GM21786 (cell line): ENCODE measurements at regions not wholly inside any gene's neighbourhood (a gene's known extent, or its start where the extent isn't known, plus 50 kb on each side); places are given as distances from the start of the nearest gene placed in this dataset.

ENCODE experiments used
- ATAC-seq: cut with Tn5 transposase; IDR thresholded peaks from one replicate; pipeline ENCODE4 v1.9.1; 2021; ENCODE audit not compliant: unreplicated experiment

DNA sequence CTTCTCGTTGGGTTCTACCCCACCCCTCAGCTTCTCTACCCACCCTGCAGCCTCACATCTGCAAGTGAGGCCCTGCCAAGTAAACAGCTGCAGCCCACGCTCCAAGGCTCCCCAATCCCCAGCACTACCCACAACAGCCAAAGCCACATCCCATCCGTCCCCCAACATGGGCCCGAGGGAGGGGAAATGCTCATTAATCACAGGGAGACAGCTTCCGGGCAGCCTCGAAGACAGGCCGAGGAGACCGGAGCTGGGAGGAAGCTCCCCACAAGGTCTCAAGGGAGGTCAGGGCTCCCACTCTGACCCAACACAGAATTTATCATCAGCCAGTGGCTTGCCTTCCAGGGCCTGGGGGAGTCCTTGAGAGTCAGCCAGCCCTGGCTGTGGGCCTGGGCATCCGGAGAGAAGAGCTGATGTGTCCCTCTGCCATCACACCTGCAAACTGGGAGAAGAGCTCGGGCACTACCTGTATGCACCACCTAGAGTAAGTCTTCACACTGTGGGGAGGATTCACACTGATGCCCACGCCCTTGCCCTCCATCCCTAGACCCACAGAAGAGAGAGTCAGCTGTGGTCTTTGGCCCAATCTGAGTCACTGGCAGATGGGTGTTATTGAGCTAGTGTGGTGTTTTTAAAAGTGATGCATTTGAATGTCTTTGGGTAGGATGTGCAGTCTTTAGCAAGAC is 115.5 kb upstream of the ZMIZ1 start:
- peak; percentile 60 for ATAC-seq

DNA sequence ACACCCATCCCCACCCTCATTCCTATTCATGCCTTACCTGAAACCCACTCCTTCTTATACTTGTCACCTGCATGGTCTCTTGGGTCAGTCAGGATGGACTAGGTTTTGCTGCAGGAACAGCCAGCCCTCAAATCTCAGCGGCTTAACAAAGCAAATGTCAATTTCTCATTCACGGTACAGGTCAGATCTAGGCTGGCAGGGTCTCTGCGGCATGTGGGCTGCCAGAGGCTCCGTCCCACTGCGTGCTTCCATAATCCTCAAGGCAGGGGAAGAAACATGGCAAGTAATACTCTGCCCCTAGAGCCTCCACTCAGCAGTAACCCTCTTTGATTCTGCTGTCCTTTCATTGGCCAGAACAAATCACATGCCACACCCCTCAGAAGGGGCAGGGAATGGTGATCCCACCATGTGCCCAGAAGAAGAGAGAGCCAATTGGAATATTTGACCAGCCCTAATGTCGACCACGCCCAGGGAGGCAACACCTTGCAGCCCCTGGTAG is 114.9 kb upstream of the ZMIZ1 start:
- no peak for ATAC-seq

DNA sequence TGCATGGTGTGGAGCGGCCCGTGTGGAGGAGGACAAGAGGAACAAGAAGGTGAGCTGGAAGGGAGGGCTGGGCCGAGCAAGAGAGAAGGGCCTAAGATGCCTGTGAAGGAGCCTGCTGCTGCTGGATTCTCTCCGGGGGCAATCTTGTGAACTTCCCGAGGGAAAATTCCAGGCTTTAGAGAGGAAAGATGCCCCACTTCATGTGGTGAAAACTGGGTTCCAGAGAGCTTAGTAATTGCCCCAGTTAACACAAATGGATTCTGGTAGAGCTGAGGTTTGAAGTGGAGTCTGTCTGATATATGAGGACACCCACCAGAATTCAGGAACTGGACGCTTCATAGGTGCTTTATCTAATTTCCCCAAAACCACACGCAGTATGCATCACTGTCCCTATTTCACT is 114.1 kb upstream of the ZMIZ1 start:
- no peak for ATAC-seq

DNA sequence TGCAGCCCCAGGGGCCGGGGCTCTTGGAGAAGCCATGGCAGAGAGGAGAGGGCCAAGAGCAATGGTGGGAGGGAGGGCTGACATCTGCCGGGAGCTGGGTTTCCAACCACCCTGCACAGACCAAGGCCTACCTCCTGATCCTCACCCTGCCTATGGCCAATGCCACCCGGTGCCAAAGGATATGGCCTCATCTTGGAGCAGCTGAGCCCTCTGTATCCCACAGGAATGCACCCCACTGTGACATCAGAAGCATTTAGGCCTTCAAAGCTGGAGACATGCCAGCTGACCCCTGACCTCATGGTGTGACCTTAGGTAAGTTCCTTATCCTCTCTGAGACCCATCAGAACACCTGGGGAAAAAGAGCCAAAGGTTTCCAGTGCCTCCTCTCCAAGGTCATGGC is 113.6 kb upstream of the ZMIZ1 start:
- ATAC-seq = no peak

DNA sequence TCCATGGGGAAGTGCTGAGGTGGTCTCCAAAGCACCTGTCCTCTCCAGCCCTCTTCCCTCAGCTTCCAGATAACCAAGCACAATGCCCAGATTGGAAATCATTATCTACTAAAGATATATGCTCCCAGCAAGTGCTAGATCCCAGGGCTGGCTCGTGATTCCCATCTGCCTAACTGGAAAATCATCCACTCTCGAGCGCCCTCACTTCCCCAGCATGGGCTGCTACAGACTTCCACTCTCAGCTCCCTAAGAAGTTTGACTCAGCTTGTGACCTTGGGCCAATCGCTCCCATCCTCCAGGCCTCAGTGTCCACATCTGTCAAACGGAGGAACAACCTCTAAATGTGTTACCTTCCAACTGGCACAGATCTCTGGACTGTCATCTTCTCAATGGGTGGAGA is 112.4 kb upstream of the ZMIZ1 start:
- ATAC-seq = no peak

DNA sequence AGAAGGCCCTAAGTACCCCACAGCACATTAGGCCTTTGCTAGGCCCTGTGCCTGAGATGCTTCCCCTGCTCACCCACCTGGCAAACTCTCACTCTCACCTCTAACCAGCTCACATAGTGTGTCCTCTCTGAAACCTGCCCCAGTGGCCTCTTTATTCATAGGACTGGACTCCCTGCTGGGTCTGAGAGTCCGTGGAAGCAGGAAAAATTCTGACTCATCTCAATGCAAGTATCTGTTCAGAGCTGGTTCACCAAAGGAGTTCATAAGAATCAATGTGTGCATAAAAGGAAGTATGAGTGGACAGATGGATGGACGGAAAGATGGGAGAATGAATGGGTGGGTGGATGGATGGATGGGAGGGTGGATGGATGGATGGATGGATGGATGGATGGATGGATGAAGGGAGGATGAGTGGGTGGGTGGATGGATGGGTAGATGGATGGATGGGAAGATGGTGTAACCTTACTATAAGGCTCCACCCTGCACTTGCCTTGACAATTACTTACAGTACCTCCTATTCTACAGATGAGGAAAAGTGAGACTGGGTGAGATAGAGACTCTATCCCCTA is 111.2 kb upstream of the ZMIZ1 start:
- no peak for ATAC-seq

DNA sequence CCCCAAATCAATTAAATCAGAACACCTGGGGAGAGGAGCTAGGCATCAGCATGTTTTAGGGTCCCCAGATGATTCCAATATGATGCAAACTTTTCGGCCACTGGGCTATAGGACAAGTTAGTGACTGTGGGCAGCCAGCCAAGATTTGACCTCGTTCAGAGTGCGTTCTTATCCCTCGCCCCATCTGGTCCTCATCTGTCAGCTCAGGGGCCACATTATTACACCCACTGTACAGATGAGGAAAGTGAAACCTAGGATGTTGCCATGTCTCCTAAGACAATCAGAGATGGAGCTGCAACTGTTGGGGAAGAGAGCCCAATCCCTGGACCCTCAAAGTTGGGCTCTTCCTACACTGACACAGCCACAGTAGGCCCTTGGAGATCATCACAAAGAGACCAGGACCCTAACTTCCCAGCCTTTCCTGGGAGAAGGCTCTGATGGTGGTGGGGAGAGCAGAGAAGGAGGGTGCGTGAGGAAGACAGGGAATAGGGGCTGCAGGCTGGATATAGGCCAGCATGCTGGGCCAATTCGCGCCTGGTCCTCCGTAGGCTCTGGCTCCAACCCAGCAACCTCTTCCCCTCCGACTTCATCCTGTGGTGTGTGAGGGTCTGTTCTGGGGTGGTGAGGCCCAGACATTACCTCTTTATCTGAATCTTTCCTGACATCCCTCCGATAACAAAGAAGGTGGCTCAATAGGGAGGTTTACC is 109.4 kb upstream of the ZMIZ1 start:
- ATAC-seq = no peak

DNA sequence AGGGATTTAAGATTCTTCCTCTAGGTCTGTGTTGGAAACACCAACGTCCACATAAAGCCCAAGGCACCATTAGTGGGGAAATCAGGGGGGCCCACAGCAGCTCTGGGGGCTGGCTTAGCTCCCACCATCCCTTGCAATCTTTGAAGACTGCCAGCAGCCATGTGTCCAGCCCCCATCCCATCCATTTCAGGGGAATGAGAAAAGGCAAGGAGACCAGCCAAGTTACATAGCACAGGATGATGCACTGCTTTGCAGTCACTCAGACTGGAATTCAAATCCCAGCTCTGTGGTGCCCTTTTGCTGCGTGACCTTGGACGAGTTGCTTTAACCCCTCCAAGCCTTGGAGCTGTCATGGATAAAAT is 108.9 kb upstream of the ZMIZ1 start:
- ATAC-seq = no peak

DNA sequence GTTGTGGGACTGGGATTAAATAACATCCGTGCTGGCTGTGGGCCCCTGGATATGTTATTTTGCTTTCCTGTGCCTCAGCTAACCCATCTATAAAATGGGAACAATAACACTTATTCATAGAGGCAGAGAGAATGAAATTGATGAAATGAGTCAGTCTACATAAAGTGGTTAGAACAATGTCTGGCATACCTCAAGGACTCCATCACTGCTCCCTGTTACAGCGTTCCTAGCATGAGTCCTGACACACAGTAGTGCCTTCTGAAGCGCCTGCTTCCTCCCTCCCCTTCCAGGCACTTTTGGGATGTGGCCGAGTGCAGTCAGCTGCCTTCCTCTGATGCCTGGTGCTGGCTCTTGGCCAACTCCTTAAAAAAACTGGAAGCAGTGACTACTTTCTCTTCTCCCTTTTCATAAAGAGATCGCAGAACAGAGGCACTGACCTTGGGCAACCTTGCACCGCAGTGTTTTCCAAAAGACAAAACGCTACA is 108.4 kb upstream of the ZMIZ1 start:
- no peak for ATAC-seq

DNA sequence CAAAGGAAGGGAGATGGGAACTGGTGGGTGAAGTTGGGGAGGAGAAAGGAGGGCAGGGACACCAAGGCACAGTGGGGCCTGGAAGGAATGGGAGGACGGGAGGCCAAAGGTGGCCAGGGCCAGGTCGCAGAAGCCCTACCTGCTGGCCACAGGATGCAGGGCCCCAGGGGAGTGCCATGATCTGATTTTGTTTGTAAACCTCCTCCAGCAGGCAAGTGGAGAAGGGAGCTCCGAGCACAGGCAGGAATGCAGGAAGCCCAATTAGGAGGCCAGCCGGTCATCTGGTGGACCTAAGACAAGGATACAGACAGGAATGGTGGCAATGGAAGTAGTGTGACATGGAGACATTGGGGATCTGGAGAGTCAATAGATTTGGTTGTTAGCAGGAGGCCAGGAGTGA is 107.0 kb upstream of the ZMIZ1 start:
- ATAC-seq = no peak

DNA sequence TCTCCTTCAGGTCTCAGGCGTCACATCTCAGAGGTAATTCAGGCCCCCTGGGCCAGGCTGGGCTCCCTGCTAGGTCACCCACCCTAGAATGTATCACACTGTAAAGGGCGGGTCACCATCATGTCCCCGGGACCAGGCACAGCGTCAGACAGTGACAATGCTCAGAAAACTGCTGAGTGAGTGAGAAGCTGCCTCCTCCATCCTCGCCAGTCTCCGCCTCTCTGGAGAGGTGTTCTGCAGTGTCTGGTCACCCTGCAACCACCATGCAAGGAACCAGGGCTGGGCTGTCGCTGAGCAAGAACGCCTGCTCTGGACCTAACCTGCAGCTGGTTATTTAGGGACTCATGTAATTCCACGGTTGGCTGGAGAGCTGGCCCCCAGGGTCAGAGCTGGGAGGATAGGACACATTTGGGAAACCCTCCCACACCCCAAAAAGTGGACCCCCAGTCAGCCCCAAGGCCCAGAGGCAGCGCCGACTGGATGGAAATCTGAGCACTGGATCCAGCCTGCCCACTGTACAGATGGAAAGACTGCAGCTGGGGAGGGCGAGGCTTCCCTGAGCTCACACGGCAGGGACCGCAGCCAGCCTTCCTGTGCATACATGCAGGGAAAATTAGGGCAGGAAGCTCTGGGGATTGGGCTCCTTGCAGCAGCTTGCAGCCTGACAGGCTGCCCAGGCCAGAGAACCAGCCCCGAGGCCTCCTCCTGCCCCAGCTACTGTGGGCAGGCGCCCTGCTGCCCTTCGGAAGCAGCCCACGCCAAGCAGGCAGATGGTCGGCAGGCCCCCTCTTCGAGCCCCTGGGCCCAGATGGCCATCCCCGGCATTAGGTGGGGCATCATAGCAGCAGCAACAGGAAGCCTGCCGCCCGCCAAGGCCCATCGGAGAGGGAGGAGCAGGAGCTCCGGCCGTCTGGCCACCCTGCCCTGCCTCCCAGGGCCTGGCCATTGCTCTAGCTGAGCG is 105.4 kb upstream of the ZMIZ1 start:
- ATAC-seq = no peak

DNA sequence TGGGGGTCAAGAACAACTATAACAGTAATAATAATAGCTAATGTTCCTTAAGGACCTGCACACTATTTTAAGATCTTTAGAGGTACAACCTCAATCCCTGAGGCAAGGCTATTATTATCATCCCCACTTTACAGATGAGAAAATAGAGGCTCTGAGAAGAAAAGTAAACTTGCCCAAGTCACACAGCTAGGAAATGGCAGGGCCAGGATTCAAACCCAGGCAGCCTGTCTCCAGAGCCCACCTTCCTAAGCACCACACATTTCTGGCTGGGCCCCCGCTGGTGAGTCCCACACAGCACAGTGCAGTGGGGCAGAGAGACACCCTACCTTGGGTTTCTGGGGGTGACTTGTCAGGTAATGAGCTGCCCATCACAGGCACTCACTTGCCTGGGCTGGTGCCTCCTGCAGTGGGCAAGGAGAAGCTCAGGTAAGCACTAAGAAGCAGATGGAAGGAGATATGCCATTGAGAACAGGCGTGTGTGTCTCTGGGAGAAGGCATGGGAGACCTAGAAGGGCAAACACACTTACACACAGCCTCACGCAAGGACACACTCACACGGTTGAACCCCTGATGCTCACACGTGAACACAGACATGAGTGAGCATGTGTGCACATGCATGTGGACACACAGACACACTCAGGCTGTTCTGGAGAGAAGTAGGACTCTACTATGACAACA is 104.4 kb upstream of the ZMIZ1 start:
- ATAC-seq = no peak

DNA sequence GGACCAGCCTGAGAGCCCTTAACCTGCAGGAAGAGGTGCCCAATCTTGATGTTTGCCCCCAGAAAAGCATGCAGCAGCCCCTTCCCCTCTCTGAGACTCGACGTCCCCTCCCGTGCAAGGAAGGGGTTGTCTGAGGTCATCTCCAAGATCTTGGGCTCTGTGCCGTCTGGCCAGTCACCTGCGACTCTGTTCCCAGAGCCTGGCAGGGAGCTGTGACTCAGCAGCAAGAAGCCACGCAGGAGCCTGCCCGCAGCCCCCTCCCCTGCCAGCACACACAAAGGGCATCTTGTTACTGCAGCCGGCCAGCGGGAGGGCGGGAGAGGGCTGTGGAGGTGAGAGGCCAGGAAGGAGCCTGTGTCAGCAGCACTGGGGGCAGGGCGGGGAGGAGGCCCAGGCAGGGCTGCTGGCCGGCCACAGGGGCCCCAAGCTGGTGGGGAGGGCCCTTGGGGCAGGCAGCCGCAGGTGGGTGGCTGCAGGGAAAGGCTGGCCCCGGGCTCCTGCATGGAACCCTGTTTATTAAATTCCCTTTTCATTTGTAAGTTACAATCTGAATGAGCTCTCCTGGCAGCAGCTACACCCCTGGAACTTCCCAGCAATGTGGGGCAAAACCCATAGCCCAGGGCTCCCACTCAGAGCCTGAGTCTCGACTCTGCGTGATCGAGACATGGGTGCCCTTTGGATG is 103.7 kb upstream of the ZMIZ1 start:
- no peak for ATAC-seq

DNA sequence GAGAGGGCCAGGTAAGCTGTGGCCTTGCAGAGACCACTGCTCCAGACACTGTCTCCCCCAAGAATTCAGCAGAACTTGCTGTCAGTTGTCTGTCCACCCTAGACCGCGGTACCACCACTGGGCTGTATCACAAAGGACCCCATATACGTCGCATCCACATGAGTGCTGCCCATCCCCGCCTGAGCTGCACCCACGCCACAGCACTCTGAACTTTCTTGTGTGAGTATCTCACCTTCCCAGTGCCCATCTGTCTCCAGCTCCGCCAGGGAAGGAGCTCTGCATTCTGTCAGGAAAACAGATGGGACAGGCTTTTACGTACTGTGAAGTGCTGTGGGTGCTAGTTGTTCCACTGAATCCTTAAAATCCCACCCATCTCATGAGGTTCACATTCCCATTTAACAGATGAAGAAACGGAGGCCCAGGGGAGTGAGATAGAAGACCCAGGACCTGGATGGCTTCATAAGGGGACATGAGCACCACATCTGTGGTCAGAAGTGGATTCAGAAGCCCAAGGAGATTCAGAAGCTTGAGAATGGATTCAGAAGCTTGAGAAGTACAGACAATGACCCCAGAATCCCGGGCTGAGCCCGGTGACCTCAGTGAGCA is 102.5 kb upstream of the ZMIZ1 start:
- ATAC-seq = no peak

DNA sequence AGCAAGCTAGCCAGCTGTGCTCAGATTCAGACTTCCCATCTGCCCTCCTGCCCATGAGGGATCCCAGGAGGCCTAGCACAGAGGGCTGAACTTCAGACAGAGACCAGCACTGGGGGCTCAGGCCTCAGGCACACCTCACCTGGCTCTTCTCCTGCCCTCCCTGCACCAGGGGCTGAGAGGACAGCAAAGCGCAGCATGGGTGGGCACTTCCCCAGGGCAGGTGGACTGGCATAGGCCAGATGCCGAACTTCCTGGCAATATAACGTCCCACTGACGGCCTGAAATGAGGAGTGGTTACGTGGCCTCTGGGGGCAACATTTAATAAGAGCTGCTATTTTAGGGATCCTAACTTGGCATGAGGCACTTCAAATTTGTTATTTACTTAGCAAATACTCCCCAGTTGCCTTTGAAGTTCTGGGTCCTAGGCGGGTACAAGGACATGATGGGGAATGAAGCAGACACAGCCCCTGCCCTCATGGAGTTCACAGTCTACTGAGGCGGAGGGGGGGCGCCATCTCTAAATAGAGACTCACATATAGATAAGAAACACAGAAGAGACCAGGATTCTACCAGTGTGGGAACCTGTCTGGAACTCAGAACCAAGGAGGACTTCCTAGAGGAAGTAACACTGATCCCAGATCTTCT is 101.8 kb upstream of the ZMIZ1 start:
- ATAC-seq = no peak

DNA sequence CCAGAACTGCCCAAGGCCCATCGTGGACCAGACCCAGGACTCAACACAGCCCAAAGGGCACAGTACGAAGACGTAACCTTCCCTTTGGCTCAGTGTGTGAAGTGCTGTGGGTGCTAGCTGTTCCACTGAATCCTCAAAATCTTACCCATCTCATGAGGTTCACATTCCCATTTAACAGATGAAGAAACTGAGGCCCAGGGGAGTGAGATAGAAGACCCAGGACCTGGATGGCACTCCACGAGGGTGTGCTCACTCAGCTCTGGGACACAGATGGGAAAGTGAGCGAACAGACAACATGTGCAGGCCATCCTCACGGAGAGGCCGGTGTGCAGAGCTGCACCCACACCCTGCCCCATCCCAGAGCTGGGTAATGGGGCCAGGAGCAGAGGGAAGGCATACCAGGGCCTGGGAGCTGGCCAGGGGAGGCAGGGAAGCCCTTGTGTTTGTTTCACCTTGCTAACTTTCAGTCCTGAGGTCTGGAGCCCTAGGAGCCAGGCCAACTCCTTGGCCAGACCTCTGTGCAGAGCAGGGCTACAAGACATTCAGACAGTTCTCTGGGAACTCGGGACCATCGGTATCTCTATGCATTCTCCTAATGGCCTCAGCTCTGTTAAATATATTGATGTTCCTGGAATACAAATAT is 100.3 kb upstream of the ZMIZ1 start:
- ATAC-seq = no peak

DNA sequence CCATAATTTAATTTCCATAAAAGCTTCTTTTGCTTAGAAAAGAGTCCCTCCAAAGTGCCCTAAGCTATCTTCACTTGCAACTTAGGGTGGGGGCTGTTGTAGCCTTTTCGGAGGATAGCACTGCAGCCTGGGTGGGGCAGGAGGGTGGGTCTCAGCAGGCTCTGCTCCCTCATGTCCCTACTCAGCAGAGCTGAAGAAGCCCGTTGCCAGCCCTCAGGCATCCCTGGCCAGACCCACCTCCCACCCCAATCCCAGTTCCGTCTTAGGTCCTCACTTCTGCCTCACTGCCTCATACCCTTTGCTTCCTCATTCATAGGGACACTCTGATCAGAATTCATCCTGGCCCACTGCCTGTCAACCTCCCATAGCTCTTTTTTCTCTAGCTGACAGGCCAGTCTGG is 99.8 kb upstream of the ZMIZ1 start:
- ATAC-seq = no peak

DNA sequence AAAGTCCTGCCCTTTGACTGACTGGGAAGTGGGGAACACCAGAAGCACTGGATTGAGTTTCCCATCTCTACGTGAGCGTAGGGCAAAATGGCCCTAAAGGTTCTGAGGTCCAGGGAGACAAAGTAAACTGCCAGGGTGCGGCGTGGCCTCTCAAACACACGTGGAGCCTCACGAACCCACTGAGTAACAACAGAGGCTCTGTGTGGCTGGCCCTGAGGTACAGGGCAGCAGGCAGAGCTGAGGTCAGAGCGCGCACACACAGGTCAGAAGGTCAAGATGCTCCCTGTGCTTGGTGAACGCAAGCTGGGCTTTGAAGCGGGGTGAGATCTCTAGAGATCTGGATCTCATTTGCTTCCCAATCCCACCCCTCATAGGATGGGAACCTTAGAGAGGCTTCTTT is 99.0 kb upstream of the ZMIZ1 start:
- no peak for ATAC-seq

DNA sequence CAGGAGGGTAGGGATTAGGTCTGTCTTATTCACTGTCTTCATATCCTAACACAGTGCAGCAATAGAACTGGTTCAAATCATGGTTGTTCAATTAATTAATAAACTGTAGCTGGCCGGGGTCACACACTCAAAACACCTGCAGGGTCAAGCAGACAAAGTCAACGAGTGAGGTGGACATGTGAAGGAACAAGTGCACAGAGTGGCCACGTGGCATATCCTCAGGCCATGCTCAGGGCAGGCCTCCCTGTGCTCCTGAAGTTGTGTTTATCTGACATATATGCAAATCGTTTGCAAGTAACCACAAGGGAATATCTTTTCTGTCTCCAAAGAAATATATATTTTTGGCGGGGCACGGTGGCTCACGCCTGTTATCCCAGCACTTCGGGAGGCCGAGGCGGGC is 98.5 kb upstream of the ZMIZ1 start:
- no peak for ATAC-seq
